SK-N-SH treated with all-trans-retinoic acid at 6 μM for 48 hours (cell line): ENCODE measurements at regions not wholly inside any gene's neighbourhood (a gene's known extent, or its start where the extent isn't known, plus 50 kb on each side); places are given as distances from the start of the nearest gene placed in this dataset.

Experiments
- ATAC-seq: fragments of 200-7000 bp; cut with Tn5 transposase; 3 replicates; pipeline ENCODE4 v1.9.1; 2020; ENCODE audit warnings: mild to moderate bottlenecking, moderate library complexity
- ARNTL ChIP-seq: fragments of 450-650 bp; formaldehyde crosslinking; IDR thresholded peaks from 2 replicates; pipeline ENCODE4 v1.5.0; 2020; ENCODE audit warnings: low read depth, mild to moderate bottlenecking, moderate library complexity, borderline replicate concordance
- BACH2 ChIP-seq: fragments of 250-450 bp; sonication (Bioruptor Pico); IDR thresholded peaks from 2 replicates; pipeline ENCODE4 v1.9.0; 2021; ENCODE audit warnings: mild to moderate bottlenecking, borderline replicate concordance
- CREB5 ChIP-seq: fragments of 250-450 bp; sonication (Bioruptor Pico); IDR thresholded peaks from 2 replicates; pipeline ENCODE4 v1.5.1; 2020; ENCODE audit warnings: low read depth, mild to moderate bottlenecking, moderate library complexity
- CSDC2 ChIP-seq: fragments of 250-450 bp; sonication (Bioruptor Pico); IDR thresholded peaks from 2 replicates; pipeline ENCODE4 v1.5.0; 2020; ENCODE audit warnings: mild to moderate bottlenecking, moderate library complexity
- CSRNP3 ChIP-seq: fragments of 250-450 bp; sonication (Bioruptor Pico); IDR thresholded peaks from 2 replicates; pipeline ENCODE4 v1.5.1; 2021; ENCODE audit warnings: mild to moderate bottlenecking, moderate library complexity
- ESRRG ChIP-seq: fragments of 250-450 bp; sonication (Bioruptor Pico); IDR thresholded peaks from 2 replicates; pipeline ENCODE4 v1.6.1; 2021; ENCODE audit warnings: mild to moderate bottlenecking
- GLIS3 ChIP-seq: fragments of 250-450 bp; sonication (Bioruptor Pico); IDR thresholded peaks from 2 replicates; pipeline ENCODE4 v1.5.0; 2020; ENCODE audit warnings: mild to moderate bottlenecking, moderate library complexity
- ISL1 ChIP-seq: fragments of 250-450 bp; sonication (Bioruptor Pico); IDR thresholded peaks from 2 replicates; pipeline ENCODE4 v2.1.2; 2022; ENCODE audit warnings: mild to moderate bottlenecking, moderate library complexity
- OSR1 ChIP-seq: fragments of 250-450 bp; sonication (Bioruptor Pico); IDR thresholded peaks from 2 replicates; pipeline ENCODE4 v1.8.0; 2022; ENCODE audit warnings: moderate library complexity, mild to moderate bottlenecking, inconsistent platforms
- PATZ1 ChIP-seq: fragments of 250-450 bp; sonication (Bioruptor Pico); IDR thresholded peaks from 2 replicates; pipeline ENCODE4 v1.8.0; 2020; ENCODE audit warnings: mild to moderate bottlenecking, moderate library complexity, borderline replicate concordance
- POU6F1 ChIP-seq: fragments of 250-450 bp; sonication (Bioruptor Pico); IDR thresholded peaks from 2 replicates; pipeline ENCODE4 v1.8.0; 2021; ENCODE audit warnings: low read depth, mild to moderate bottlenecking, moderate library complexity, borderline replicate concordance
- PPARA ChIP-seq: fragments of 250-450 bp; sonication (Bioruptor Pico); IDR thresholded peaks from 2 replicates; pipeline ENCODE4 v1.5.0; 2020; ENCODE audit warnings: mild to moderate bottlenecking, borderline replicate concordance
- SNAI2 ChIP-seq: fragments of 250-450 bp; sonication (Bioruptor Pico); IDR thresholded peaks from 2 replicates; pipeline ENCODE4 v1.5.0; 2020; ENCODE audit warnings: mild to moderate bottlenecking, moderate library complexity
- TCF4 ChIP-seq: fragments of 250-450 bp; sonication (Bioruptor Pico); IDR thresholded peaks from 2 replicates; pipeline ENCODE4 v1.8.0; 2021; ENCODE audit warnings: mild to moderate bottlenecking, moderate library complexity, borderline replicate concordance
- TSHZ2 ChIP-seq: fragments of 250-450 bp; sonication (Bioruptor Pico); IDR thresholded peaks from 2 replicates; pipeline ENCODE4 v1.5.0; 2020; ENCODE audit warnings: mild to moderate bottlenecking, moderate library complexity
- ZC3H10 ChIP-seq: fragments of 250-450 bp; sonication (Bioruptor Pico); IDR thresholded peaks from 2 replicates; pipeline ENCODE4 v1.5.1; 2021; ENCODE audit warnings: mild to moderate bottlenecking, moderate library complexity
- ZFP3 ChIP-seq: fragments of 250-450 bp; sonication (Bioruptor Pico); IDR thresholded peaks from 2 replicates; pipeline ENCODE4 v1.5.0; 2020; ENCODE audit warnings: mild to moderate bottlenecking, moderate library complexity
- ZFP30 ChIP-seq: fragments of 450-650 bp; formaldehyde crosslinking; IDR thresholded peaks from 2 replicates; pipeline ENCODE4 v1.5.0; 2022; ENCODE audit warnings: mild to moderate bottlenecking, moderate library complexity
- ZNF565 ChIP-seq: fragments of 450-650 bp; formaldehyde crosslinking; conservative IDR thresholded peaks from 2 replicates; pipeline ENCODE4 v1.5.0; 2020; ENCODE audit warnings: low read depth, mild to moderate bottlenecking, moderate library complexity
- ZNF70 ChIP-seq: fragments of 450-650 bp; formaldehyde crosslinking; IDR thresholded peaks from 2 replicates; pipeline ENCODE4 v1.5.0; 2020; ENCODE audit warnings: mild to moderate bottlenecking, moderate library complexity

- TF ChIP-seq TCF4 (CRISPR knock-in tag), result no peak
- no peak for TF ChIP-seq ARNTL (CRISPR knock-in tag)
- no peak for TF ChIP-seq ZNF70 (CRISPR knock-in tag)
- TF ChIP-seq POU6F1, result no peak
- TF ChIP-seq SNAI2 (CRISPR knock-in tag), result no peak
- TF ChIP-seq ZFP30 (CRISPR knock-in tag), result no peak
- TF ChIP-seq CSDC2 (CRISPR knock-in tag), result no peak
- no peak for TF ChIP-seq PATZ1
- TF ChIP-seq PPARA, result no peak
- no peak for TF ChIP-seq ZC3H10 (CRISPR knock-in tag)
- no peak for TF ChIP-seq ESRRG (CRISPR knock-in tag)
- TF ChIP-seq ISL1 (CRISPR knock-in tag), result no peak
- TF ChIP-seq ZNF565, result no peak
- no peak for TF ChIP-seq CSRNP3
- TF ChIP-seq GLIS3, result no peak
- no peak for TF ChIP-seq CREB5 (CRISPR knock-in tag)
- TF ChIP-seq TSHZ2, result no peak
- ATAC-seq, result no peak
Measured at GRCh38 chr15:70541511-70541910, 221.8 kb downstream of the UACA start.

- no peak for ATAC-seq
Measured at GRCh38 chr15:70539912-70540530, 223.3 kb downstream of the UACA start.

More at GRCh38 chr15:70539912-70540530, 223.3 kb downstream of the UACA start:
- TF ChIP-seq OSR1 (CRISPR knock-in tag) (no peak), ARNTL (CRISPR knock-in tag) (no peak), GLIS3 (no peak), ZC3H10 (CRISPR knock-in tag) (no peak), ZNF70 (CRISPR knock-in tag) (no peak), PPARA (no peak), ZFP3 (CRISPR knock-in tag) (no peak), ISL1 (CRISPR knock-in tag) (no peak), CREB5 (CRISPR knock-in tag) (no peak), ZFP30 (CRISPR knock-in tag) (no peak), TSHZ2 (no peak), ZNF565 (no peak), BACH2 (CRISPR knock-in tag) (no peak), CSDC2 (CRISPR knock-in tag) (no peak), PATZ1 (no peak)
